HK-2 (cell line): ENCODE measurements at regions not wholly inside any gene's neighbourhood (a gene's known extent, or its start where the extent isn't known, plus 50 kb on each side); places are given as distances from the start of the nearest gene placed in this dataset.
"Not testable (repeated sequence)": the region's sequence is repeated elsewhere in the genome, so short reads cannot be mapped to it uniquely, and the experiment has no call there.

ENCODE experiments used
- DNase-seq: peaks from one replicate; pipeline ENCODE4 v3.0.0-alpha.2; 2018; ENCODE audit not compliant: unreplicated experiment

- no peak for DNase-seq
Measured at GRCh38 chr6:22748681-22749080, 179.3 kb downstream of the HDGFL1 start.

- DNase-seq = no peak
Measured at GRCh38 chr6:22749696-22750095, 180.3 kb downstream of the HDGFL1 start.

DNA sequence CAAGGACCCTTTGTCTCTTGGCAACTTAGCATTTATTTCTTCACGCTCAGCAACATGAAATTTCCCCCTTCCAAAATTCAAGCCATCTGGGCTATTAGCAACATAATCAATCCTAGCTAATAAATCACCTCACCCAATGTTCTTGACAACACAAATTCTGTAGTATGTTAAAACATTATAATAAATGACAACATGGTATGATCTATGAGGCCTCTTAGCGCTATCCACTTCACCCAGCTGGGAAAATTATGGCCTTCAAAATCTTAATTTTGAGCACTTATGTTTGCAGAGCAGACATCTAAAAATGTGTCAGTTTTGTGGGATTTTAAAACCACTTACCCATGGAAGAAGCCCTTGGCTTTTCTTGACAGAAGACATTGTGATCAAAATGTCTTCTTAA, 181.9 kb downstream of the HDGFL1 start:
- DNase-seq = no peak

DNA sequence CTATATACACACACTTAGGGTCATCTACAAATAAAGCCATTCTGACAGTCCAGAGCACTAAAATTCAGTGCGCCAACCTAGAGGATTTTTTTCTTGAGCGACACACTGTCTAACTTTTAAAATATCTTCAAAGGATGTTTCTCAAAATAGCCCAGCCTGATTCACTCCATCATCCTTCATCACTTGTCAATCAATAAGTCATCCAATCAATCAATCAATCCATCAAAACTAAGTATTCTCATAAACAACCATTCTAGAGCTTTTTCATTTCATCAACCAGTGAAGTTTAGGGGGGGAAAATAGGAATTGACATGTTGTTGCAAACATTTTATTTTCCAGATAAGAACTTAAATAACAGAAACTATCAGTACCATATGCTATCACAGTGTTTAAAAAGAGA, 183.2 kb downstream of the HDGFL1 start:
- DNase-seq = no peak

DNA sequence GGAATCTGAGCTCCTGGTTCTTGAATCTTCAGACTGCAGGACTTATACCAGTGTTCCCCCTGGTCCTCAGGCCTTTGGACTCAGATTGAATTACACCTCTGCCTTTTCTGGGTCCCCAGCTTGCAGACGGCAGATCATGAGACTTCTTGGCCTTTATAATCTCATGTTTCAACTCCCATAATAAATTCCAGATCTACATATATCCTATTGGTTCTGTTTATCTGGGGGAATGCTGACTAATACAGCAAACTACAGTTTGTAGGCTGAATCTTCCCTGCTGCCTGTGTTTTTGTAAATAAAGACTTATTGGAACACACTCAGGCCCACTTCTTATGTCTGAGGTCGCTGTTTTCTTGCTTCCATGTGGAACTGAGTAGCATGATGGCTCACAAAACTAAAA, 184.7 kb downstream of the HDGFL1 start:
- no peak for DNase-seq

GRCh38 chr6:22755605-22756004, 186.2 kb downstream of the HDGFL1 start:
- no peak for DNase-seq

DNA sequence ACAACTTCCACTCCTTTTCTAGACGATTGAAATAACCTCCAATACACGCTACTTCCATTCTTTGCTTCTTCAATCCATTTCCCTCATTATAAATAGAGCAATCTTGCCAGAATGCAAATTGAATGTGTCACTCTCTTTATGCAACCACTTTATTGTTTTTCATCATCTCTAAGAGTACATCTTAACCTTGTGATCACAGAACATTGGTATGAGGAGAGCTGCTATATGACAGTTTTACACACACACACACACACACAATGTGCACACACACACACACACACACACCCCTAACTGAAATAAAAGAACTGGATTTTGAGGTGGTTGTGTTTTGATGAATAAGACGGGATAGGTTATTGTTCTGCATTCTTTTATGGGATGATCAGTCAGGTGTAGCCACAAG, 187.0 kb downstream of the HDGFL1 start:
- no peak for DNase-seq

GRCh38 chr6:22764496-22764895, 195.1 kb downstream of the HDGFL1 start:
- DNase-seq = no peak

DNA sequence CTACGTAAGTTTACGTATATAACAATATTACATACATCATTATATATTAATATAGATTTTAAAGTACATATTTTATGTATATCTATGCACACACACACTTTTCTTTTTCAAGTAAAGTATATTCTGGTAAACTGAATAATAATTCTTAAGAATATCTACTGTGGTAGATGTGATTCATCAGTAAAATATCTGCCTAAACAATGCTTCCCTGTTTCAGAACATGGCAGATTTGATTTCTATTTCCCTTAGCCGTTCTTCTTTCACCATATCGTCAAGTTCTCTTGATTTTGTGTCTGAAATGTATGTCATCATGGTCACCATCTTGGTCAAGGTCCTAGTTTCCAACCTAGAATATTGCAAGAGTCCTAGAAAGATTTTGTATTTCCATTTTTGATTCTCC, 195.6 kb downstream of the HDGFL1 start:
- DNase-seq = no peak

- no peak for DNase-seq
Measured at GRCh38 chr6:22766979-22767378, 197.6 kb downstream of the HDGFL1 start.

DNA sequence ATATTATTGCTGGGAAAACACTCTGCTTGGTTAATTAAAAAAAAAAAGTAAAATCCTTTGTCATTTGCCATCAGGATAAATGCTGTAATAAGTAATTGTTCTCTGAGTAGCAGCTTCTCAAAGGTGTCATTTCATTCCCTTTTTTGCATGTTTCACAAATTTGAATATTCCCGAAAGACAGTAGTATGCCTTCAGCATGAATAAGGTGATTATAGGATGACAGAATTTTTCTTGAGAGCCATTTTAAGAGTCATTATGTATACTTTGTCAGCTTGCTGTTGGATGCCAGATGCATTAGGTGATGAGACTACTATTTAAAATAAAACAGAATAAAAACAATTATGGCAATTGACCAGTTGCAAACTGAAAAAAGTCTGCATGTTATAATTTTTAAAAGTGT, 200.7 kb downstream of the HDGFL1 start:
- DNase-seq = no peak

- no peak for DNase-seq
Measured at GRCh38 chr6:22774129-22774528, 204.8 kb downstream of the HDGFL1 start.

- DNase-seq = not testable (repeated sequence)
Measured at GRCh38 chr6:22778438-22778837, 209.1 kb downstream of the HDGFL1 start.

- no peak for DNase-seq
Measured at GRCh38 chr6:22779062-22779461, 209.7 kb downstream of the HDGFL1 start.

- no peak for DNase-seq
Measured at GRCh38 chr6:22783931-22784330, 214.6 kb downstream of the HDGFL1 start.

DNA sequence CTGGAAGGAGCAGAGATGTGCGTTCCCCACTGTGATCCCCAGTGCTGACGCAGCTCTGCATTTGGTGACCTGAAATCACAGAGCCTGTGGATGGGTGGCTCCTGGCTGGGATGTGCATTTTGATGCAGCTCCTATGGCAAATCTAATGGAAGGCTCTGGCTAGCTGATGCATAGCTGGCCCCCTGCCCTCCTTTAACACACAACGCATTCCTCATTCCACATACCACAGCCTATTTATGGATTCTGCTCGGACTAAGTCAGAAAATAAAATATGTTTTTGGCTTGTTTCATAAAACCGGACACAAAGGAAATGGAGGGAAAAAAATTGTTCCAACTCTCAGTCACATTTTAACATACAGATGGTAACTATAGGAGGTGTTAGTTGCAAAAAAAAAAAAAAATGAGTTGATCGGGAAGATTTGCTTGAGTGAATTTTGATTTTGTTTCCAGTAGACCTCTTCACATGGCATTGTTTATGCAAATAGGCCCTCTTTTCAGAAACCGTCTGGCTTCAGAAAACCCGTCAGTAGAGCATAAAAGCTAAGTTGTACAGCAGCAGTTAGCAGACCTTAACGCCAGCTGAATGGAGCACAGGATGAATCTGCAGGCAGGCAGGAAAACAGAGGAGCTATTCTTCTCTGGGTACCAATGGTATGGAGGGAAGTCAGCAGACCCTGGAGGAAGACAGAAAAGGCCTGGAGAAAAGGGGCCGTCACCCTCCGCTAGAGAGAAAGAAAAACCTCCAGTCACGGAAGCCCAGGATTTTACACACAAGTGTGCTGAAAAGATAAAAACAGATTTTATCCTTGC, 215.4 kb downstream of the HDGFL1 start:
- DNase-seq = no peak

- no peak for DNase-seq
Measured at GRCh38 chr6:22788038-22788437, 218.7 kb downstream of the HDGFL1 start.

- DNase-seq = no peak
Measured at GRCh38 chr6:22789315-22789714, 219.9 kb downstream of the HDGFL1 start.

DNA sequence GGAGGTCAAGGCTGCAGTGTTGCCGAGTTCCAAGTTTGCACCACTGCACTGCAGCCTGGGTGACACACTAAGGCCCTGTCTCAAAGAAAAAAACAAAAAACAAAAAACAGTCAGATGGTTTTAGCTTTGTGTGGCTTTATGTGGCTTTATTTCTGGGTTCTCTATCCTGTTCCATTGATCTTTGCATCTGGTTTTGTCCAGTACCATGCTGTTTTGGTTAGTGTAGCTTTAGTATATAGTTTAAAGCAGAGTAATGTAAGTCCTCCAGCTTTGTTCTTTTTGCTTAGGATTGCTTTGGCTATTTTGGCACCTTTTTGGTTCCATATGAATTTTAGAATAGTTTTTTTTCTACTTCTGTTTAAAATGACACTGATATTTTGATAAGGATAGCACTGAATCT, 225.5 kb downstream of the HDGFL1 start:
- no peak for DNase-seq

DNA sequence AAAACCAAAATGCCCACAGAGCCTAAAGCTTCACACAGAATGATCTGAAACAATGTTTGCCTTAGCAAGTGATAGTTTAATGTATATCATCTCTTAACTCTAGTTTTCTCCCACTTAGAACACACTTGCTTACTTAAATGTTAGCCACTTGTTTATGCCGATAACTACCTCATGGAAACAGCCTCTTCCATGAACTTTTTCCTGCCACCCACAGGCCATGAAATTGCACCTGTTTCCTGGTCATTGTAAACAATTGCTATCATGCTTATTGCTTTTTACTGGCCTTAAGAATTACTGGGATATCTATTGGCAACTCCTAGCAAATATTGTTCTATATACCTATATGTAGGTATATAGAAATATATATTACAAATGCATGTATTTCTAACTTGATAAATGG, 231.1 kb downstream of the HDGFL1 start:
- no peak for DNase-seq

DNA sequence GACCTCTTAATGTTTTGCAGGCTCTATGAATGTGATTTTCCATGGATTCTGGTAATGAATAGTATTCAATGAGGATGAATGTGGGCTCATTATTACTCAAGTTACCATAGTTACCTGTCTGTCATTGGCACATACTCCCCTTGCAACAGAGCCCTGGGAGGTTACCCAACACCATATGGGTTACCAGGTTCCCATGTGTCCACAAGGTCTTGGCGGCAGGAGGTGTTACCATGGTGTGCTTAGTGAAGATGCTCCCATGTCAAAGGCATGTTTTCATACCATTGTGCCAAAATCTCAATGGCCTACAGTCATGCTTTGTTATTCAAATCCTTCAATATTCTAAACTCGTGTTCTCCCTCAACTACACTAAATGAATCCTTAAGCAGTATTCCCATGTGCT, 232.5 kb downstream of the HDGFL1 start:
- DNase-seq = no peak

DNA sequence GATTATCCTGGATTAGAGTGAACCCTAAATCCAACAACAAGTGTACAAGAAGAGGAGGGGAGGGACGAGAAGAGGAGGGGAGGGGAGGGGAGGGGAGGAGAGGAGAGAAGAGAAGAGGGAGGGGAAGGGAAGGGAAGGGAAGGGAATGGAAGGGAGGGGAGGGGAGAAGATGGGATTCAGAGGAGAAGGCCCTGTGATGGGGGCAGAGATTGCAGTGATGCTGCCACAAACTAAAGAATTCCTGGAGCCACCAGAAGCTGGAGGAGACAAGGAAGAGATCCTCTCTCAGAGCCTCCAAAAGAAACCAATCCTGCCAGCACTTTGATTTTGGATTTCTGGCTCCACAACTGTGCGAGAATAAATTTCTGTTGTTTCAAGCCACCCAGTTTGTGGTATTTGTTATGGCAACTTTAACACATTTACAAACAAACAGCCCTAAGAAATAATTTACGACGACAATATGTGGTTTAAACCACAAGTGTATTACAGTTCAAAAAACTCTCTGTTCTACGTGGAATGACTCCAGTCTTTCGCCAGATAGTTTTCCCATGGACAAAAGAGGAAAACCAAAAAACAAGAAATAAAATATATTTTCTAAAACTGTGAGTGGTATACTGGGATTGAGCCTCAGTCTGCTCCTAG, 235.4 kb downstream of the HDGFL1 start:
- DNase-seq = no peak

DNA sequence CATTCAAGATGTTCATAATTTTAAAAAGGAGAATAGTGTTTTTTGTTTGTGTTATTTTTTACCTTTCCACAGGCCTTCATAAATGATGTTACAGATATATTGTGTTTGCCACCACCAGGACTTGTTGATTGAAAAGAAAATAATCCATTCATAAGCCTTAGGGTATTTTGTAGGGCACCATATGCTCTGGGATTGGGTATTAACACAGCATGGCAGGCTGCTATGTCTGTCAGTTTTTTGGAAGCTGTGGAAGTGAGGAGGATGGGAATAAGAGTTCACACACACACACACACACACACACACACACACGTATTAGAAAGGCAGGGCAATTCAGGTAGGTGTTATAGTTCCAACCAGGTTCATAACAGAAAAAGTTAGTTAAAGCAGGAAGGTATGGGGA, 237.9 kb downstream of the HDGFL1 start:
- no peak for DNase-seq

DNA sequence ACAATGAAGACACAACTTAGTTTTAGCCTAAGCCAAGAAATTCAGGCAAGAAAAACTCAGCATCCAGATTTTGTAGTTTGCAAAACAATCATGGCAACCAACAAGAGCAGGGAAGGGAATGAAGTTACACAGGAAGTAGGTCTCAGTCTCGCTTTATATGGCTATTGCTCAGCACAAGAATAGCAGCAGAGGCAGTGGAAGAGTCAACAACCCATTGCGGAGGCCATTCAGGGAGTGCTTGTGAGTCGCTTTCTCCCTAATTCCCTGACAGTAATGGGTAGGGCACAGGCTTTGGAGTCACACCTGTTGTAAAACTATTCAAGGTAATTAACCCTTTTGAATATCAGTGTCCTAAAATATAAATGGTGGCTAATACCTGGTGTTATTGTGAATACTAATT, 238.5 kb downstream of the HDGFL1 start:
- no peak for DNase-seq
